ENCODE measurements at regions not wholly inside any gene's neighbourhood (a gene's known extent, or its start where the extent isn't known, plus 50 kb on each side); places are given as distances from the start of the nearest gene placed in this dataset.
"Not testable (repeated sequence)": the region's sequence is repeated elsewhere in the genome, so short reads cannot be mapped to it uniquely, and the experiment has no call there.

DNA sequence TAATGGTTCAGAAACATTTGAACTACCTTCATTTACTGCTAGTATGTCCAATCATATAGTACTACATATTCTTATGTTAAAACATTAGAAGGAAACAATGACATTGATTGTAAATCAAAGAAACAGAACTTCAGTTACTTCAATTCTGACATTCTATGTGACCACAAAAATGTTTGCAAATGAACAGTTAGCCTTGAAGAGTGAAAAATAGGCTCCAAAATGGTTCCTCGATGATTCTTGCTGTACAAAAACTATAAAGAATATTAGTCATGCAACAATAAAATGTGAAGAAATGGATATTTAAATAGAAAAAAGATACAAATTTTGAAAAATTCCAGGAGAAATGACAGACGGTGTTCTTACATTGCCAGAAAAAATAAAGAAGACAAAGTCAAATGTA is 686.9 kb downstream of the BCKDHB start:
- no peaks in the 10 kb centered on the region for H4K20me1 ChIP-seq (ENCODE audit: insufficient read depth, low read length)
- DNase-seq (ENCODE audit: low spot score): no peak
- TF ChIP-seq EZH2phosphoT487 (IDR thresholded peaks at IDR 0.05; ENCODE audit: borderline replicate concordance, low read depth, low read length): no peak
- TF ChIP-seq, protein P1, sequence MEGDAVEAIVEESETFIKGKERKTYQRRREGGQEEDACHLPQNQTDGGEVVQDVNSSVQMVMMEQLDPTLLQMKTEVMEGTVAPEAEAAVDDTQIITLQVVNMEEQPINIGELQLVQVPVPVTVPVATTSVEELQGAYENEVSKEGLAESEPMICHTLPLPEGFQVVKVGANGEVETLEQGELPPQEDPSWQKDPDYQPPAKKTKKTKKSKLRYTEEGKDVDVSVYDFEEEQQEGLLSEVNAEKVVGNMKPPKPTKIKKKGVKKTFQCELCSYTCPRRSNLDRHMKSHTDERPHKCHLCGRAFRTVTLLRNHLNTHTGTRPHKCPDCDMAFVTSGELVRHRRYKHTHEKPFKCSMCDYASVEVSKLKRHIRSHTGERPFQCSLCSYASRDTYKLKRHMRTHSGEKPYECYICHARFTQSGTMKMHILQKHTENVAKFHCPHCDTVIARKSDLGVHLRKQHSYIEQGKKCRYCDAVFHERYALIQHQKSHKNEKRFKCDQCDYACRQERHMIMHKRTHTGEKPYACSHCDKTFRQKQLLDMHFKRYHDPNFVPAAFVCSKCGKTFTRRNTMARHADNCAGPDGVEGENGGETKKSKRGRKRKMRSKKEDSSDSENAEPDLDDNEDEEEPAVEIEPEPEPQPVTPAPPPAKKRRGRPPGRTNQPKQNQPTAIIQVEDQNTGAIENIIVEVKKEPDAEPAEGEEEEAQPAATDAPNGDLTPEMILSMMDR (conservative IDR thresholded peaks at IDR 0.05; ENCODE audit: low read length): no peak
- H3K36me3 ChIP-seq (ENCODE audit: insufficient read depth, low read length): no peaks in the 10 kb centered on the region
- no peak overlapping the region for H2AFZ ChIP-seq (ENCODE audit: low read length)
- no peaks in the 10 kb centered on the region for H3K9me3 ChIP-seq (ENCODE audit: low read length)
- no TSS peak for BruUV-seq (replicated peaks)
- intact Hi-C loops (cut with micrococcal nuclease; ENCODE audit: unreplicated experiment): no loop called here
- no peaks in the 10 kb centered on the region for H3K9me2 ChIP-seq (ENCODE audit: insufficient read depth, low read length)
- H3K4me1 ChIP-seq (ENCODE audit: insufficient read depth, low read length, poor library complexity, severe bottlenecking): no peaks in the 10 kb centered on the region
- H3K79me2 ChIP-seq (ENCODE audit: insufficient read depth, low read depth, low read length): no peaks in the 10 kb centered on the region
- ChIA-PET POLR2A (no interaction called here), CTCF (ENCODE audit: unreplicated experiment) (no interaction called here)
- H3K27ac ChIP-seq (ENCODE audit: low read depth, low read length, poor library complexity, severe bottlenecking): no peak overlapping the region
- H3K4me2 ChIP-seq (ENCODE audit: low read length): no peak overlapping the region
- no peak overlapping the region for H3K4me3 ChIP-seq (ENCODE audit: low read depth, low read length, poor library complexity, severe bottlenecking)

DNA sequence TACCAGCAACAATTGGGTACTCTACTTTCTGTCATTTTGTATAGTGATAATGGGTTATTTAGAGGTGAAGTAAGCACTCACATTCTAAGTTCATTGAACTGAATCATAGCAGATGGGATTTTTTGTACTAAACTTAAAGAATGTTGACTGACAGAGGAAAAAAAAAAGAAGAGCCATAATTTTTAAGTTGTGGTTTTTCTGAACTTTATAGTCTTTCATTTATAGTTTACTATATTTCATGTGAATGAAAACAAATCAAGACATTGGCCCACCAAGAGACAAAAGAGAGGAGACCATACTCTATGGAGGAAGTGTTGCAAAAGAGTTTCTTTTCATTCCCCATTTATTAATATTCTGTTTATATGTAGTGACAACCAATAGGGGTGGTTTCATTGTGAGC is 685.7 kb downstream of the BCKDHB start:
- H3K4me2 ChIP-seq (ENCODE audit: low read length): no peak overlapping the region
- no TSS peak for BruUV-seq (replicated peaks)

DNA sequence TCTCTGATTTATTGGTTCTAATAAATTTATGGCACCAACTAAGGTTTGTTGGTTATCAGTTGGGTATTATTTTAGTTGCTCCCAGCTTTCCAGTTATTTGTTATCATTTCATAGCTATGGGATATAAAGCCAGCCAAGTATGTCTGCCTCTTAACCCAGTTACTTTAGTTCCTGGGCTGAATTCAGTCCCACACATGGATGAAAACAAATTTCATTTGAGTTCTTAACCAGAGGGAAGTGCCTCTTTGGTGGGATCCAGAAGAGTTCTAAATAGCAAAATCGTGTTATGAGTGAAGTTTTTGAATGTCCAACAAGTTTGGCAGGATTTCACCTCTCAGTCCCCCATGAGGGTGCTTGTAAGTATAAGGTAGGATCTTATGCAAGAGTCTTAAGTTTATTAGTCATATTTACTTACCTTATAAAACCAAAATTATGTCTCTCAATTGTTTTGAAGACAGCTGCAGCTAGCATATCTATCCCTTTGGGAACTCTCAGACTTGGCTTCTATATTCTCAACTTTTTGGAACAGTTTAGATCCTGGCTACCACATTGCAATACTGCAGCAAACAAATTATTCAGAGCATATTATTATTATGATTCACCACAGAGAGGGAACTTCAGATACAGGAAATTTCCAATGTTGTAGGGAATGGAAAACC is 683.6 kb downstream of the BCKDHB start:
- H3K4me3 ChIP-seq (ENCODE audit: low read depth, low read length, poor library complexity, severe bottlenecking): no peak overlapping the region
- ChIA-PET CTCF (ENCODE audit: unreplicated experiment) (no interaction called here), POLR2A (no interaction called here)
- TF ChIP-seq, protein P1 (conservative IDR thresholded peaks at IDR 0.05; ENCODE audit: low read length): no peak
- no peak for TF ChIP-seq EZH2phosphoT487 (IDR thresholded peaks at IDR 0.05; ENCODE audit: borderline replicate concordance, low read depth, low read length)
- no peak overlapping the region for H3K27ac ChIP-seq (ENCODE audit: low read depth, low read length, poor library complexity, severe bottlenecking)
- no peak overlapping the region for H3K4me2 ChIP-seq (ENCODE audit: low read length)
- intact Hi-C loops (cut with micrococcal nuclease; ENCODE audit: unreplicated experiment): no loop called here
- H3K9me2 ChIP-seq (ENCODE audit: insufficient read depth, low read length): no peaks in the 10 kb centered on the region
- no peak overlapping the region for H2AFZ ChIP-seq (ENCODE audit: low read length)
- no peaks in the 10 kb centered on the region for H3K36me3 ChIP-seq (ENCODE audit: insufficient read depth, low read length)
- no peaks in the 10 kb centered on the region for H3K9me3 ChIP-seq (ENCODE audit: low read length)
- no peaks in the 10 kb centered on the region for H3K79me2 ChIP-seq (ENCODE audit: insufficient read depth, low read depth, low read length)
- no TSS peak for BruUV-seq (replicated peaks)
- no peaks in the 10 kb centered on the region for H4K20me1 ChIP-seq (ENCODE audit: insufficient read depth, low read length)
- no peaks in the 10 kb centered on the region for H3K4me1 ChIP-seq (ENCODE audit: insufficient read depth, low read length, poor library complexity, severe bottlenecking)
- DNase-seq (ENCODE audit: low spot score): no peak

More for the DNA sequence above, 685.7 kb downstream of the BCKDHB start:
- ChIA-PET POLR2A (no interaction called here), CTCF (ENCODE audit: unreplicated experiment) (no interaction called here)
- Histone ChIP-seq H2AFZ (ENCODE audit: low read length) (no peak overlapping the region), H3K9me2 (ENCODE audit: insufficient read depth, low read length) (no peaks in the 10 kb centered on the region), H3K4me3 (ENCODE audit: low read depth, low read length, poor library complexity, severe bottlenecking) (no peak overlapping the region), H3K79me2 (ENCODE audit: insufficient read depth, low read depth, low read length) (no peaks in the 10 kb centered on the region), H3K27ac (ENCODE audit: low read depth, low read length, poor library complexity, severe bottlenecking) (no peak overlapping the region), H4K20me1 (ENCODE audit: insufficient read depth, low read length) (no peaks in the 10 kb centered on the region), H3K9me3 (ENCODE audit: low read length) (no peaks in the 10 kb centered on the region), H3K36me3 (ENCODE audit: insufficient read depth, low read length) (no peaks in the 10 kb centered on the region), H3K4me1 (ENCODE audit: insufficient read depth, low read length, poor library complexity, severe bottlenecking) (no peaks in the 10 kb centered on the region)
- intact Hi-C loops (cut with micrococcal nuclease; ENCODE audit: unreplicated experiment): no loop called here
- DNase-seq (ENCODE audit: low spot score): no peak
- no peak for TF ChIP-seq EZH2phosphoT487 (IDR thresholded peaks at IDR 0.05; ENCODE audit: borderline replicate concordance, low read depth, low read length)
- TF ChIP-seq, protein P1 (conservative IDR thresholded peaks at IDR 0.05; ENCODE audit: low read length): no peak

DNA sequence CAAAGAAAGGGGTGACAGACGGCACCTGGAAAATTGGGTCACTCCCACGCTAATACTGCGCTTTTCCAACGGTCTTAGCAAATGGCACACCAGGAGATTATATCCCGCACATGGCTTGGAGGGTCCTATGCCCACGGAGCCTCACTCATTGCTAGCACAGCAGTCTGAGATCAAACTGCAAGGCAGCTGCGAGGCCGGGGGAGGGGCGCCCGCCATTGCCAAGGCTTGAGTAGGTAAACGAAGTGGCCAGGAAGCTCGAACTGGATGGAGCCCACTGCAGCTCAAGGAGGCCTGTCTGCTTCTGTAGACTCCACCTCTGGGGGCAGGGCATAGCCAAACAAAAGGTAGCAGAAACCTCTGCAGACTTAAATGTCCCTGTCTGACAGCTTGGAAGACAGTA is 676.8 kb downstream of the BCKDHB start:
- CTCF ChIA-PET (ENCODE audit: unreplicated experiment); DNase-seq (ENCODE audit: low spot score): not testable (repeated sequence)

More for the DNA sequence above, 676.8 kb downstream of the BCKDHB start:
- H2AFZ ChIP-seq (ENCODE audit: low read length); H3K9me2 ChIP-seq (ENCODE audit: insufficient read depth, low read length); H4K20me1 ChIP-seq (ENCODE audit: insufficient read depth, low read length); H3K79me2 ChIP-seq (ENCODE audit: insufficient read depth, low read depth, low read length); H3K9me3 ChIP-seq (ENCODE audit: low read length); intact Hi-C loops (cut with micrococcal nuclease; ENCODE audit: unreplicated experiment); H3K4me3 ChIP-seq (ENCODE audit: low read depth, low read length, poor library complexity, severe bottlenecking); H3K4me1 ChIP-seq (ENCODE audit: insufficient read depth, low read length, poor library complexity, severe bottlenecking); H3K27ac ChIP-seq (ENCODE audit: low read depth, low read length, poor library complexity, severe bottlenecking); H3K36me3 ChIP-seq (ENCODE audit: insufficient read depth, low read length); POLR2A ChIA-PET; H3K4me2 ChIP-seq (ENCODE audit: low read length); BruUV-seq (replicated peaks): not testable (repeated sequence)
